ENCODE measurements at regions not wholly inside any gene's neighbourhood (a gene's known extent, or its start where the extent isn't known, plus 50 kb on each side); places are given as distances from the start of the nearest gene placed in this dataset.

DNA sequence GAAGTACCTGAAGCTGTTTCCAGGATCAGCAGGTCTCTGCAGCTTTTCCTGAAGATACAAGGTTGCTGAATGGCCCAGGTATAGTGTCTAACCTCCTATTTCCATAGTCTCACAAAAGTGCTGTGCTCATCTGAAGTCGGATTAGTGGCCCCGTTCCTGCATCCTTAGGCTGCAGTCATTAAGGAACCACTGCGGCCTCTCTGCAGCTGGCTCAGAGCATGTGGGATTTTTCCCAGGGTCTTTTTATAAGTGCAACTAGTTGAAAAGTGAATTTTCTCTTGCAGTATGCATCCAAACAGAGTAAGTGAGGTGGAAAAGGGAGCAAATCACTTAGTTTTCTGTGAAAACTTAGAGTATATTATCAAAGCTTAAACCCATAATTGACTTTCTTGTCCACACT is 565.3 kb upstream of the NEGR1 start:
- TF ChIP-seq EP300 (IDR thresholded peaks at IDR 0.05): no peak
- TF ChIP-seq, protein P1, sequence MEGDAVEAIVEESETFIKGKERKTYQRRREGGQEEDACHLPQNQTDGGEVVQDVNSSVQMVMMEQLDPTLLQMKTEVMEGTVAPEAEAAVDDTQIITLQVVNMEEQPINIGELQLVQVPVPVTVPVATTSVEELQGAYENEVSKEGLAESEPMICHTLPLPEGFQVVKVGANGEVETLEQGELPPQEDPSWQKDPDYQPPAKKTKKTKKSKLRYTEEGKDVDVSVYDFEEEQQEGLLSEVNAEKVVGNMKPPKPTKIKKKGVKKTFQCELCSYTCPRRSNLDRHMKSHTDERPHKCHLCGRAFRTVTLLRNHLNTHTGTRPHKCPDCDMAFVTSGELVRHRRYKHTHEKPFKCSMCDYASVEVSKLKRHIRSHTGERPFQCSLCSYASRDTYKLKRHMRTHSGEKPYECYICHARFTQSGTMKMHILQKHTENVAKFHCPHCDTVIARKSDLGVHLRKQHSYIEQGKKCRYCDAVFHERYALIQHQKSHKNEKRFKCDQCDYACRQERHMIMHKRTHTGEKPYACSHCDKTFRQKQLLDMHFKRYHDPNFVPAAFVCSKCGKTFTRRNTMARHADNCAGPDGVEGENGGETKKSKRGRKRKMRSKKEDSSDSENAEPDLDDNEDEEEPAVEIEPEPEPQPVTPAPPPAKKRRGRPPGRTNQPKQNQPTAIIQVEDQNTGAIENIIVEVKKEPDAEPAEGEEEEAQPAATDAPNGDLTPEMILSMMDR (IDR thresholded peaks at IDR 0.05): no peak
- TF ChIP-seq POLR2A (IDR thresholded peaks at IDR 0.05): no peak
- no peak overlapping the region for H3K27ac ChIP-seq
- DNase-seq: no peak
- no peak overlapping the region for H3K4me3 ChIP-seq
- intact Hi-C loops (cut with DNase I): no loop called here
- no peaks in the 10 kb centered on the region for H3K4me1 ChIP-seq (ENCODE audit: insufficient read depth)
- no peaks in the 10 kb centered on the region for H3K27me3 ChIP-seq
- H3K36me3 ChIP-seq: no peaks in the 10 kb centered on the region
- H3K9me3 ChIP-seq: no peaks in the 10 kb centered on the region
- WGBS, 3 donors: 79 to 83% (median 83%) methylated on average over 3 of the region's 3 CpGs

DNA sequence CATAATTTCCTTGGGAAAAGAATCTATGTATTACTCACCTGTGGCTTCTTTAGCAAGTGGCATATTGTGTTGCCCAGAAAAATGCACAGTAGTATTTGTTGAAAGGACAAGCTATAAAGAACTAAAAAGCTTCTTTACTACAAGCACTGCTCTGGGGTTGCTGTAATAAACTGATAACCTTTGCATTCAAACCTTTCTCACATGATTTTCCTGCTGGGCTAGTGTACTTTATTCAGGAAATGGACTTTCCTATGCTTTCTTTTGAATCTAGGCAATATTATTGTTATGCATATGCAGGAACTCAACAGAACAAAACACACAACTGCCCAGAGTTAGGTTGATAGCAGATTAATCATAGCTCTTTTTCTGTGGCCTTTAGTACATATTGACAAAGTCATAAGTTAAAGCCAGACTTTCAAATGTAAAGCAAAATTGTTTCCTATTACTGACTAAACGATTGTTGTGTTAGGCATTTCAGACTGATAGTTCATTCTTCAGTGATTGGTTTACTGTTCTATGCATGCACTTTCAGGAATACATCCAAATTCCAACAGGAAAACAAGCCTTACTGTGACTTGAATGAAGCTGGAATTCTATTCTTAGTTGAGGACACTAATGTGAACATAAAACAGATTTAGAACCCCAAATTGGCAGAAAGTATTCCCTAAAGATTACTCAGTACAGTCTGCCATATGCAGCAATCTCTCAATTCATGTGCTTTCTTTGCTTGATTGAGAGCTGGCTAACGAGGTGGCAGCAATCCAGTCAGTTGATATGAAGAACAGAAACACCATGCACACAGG is 564.3 kb upstream of the NEGR1 start:
- H3K27me3 ChIP-seq: no peaks in the 10 kb centered on the region
- TF ChIP-seq POLR2A (IDR thresholded peaks at IDR 0.05) (no peak), EP300 (IDR thresholded peaks at IDR 0.05) (no peak)
- TF ChIP-seq, protein P1 (IDR thresholded peaks at IDR 0.05): no peak
- intact Hi-C loops (cut with DNase I): no loop called here
- DNase-seq: no peak
- no peak overlapping the region for H3K27ac ChIP-seq
- no peak overlapping the region for H3K4me3 ChIP-seq
- no peaks in the 10 kb centered on the region for H3K9me3 ChIP-seq
- H3K4me1 ChIP-seq (ENCODE audit: insufficient read depth): no peaks in the 10 kb centered on the region
- H3K36me3 ChIP-seq: no peaks in the 10 kb centered on the region
- WGBS, 3 donors: 14 to 25% (median 18%) methylated on average over 2 of the region's 2 CpGs

DNA sequence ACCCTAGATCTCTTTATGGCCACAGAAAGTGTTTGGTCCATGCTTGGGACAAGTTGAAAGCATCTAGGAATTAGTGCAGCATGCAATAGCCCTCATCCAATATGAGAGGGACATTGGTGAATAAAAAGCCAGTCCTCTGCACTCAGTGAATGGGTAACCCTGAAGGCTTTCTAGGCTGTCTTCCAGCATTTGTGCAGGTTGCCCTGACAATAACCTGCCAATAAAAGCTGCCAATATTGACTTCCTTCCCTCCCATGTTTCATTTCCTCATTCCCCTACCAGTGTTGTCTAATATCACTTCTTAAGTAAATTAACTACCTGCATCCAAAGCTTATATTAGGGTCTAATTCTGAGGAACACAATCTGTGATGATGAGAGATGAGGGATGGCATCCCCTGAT is 563.6 kb upstream of the NEGR1 start:
- H3K4me3 ChIP-seq: no peak overlapping the region
- no peaks in the 10 kb centered on the region for H3K9me3 ChIP-seq
- H3K36me3 ChIP-seq: no peaks in the 10 kb centered on the region
- intact Hi-C loops (cut with DNase I): no loop called here
- no peaks in the 10 kb centered on the region for H3K4me1 ChIP-seq (ENCODE audit: insufficient read depth)
- no peak for TF ChIP-seq EP300 (IDR thresholded peaks at IDR 0.05)
- no peak for TF ChIP-seq POLR2A (IDR thresholded peaks at IDR 0.05)
- TF ChIP-seq, protein P1 (IDR thresholded peaks at IDR 0.05): no peak
- DNase-seq: no peak
- no peak overlapping the region for H3K27ac ChIP-seq
- H3K27me3 ChIP-seq: no peaks in the 10 kb centered on the region

DNA sequence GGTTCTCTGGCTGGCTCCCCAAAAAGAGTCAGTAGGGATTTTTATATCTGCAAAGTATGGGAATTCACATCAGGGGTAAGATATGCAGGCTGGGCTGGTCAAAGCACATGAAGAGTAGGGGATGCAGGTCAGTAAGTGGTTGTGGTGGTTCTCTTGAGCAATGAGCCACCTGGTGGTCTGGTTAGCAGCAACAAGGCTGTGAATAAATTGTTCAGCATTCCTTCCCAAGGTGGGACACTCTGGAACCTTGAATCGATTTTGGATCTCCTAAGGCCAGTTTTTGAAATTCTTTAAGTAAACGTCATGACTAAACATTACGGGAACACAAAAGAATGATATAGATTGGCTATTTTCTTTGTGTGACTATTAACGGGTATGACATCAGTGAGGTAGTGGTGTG is 563.0 kb upstream of the NEGR1 start:
- no peak overlapping the region for H3K27ac ChIP-seq
- no peak for DNase-seq
- H3K4me1 ChIP-seq (ENCODE audit: insufficient read depth): no peaks in the 10 kb centered on the region
- H3K36me3 ChIP-seq: no peaks in the 10 kb centered on the region
- TF ChIP-seq POLR2A (IDR thresholded peaks at IDR 0.05) (no peak), EP300 (IDR thresholded peaks at IDR 0.05) (no peak)
- TF ChIP-seq, protein P1 (IDR thresholded peaks at IDR 0.05): no peak
- 83 to 92% (median 83%) methylated on average over 4 of the region's 4 CpGs for WGBS, 3 donors
- H3K4me3 ChIP-seq: no peak overlapping the region
- intact Hi-C loops (cut with DNase I): no loop called here
- H3K9me3 ChIP-seq: no peaks in the 10 kb centered on the region
- no peaks in the 10 kb centered on the region for H3K27me3 ChIP-seq

Data from ovary (tissue), 7 donors.